GM23338 (cell line): ENCODE measurements at regions not wholly inside any gene's neighbourhood (a gene's known extent, or its start where the extent isn't known, plus 50 kb on each side); places are given as distances from the start of the nearest gene placed in this dataset.

Experiments
- ATAC-seq: fragments of 200-7000 bp; cut with Tn5 transposase; 3 replicates; pipeline ENCODE4 v1.9.1; 2020
- DNase-seq: peaks from one replicate; pipeline ENCODE4 v3.0.0-alpha.2; 2015; ENCODE audit warnings: low spot score
- H2AFZ ChIP-seq: fragments of 200-600 bp; sonication (generic); 2 replicates; pipeline ENCODE4 v1.8.0; 2016; ENCODE audit warnings: antibody characterized with exemption, mild to moderate bottlenecking, moderate library complexity
- H3F3A ChIP-seq: fragments of 200-600 bp; sonication (generic); replicated peaks from 2 replicates; pipeline ENCODE4 v1.8.0; 2017; ENCODE audit warnings: antibody characterized with exemption, mixed run types, low read depth
- H3K27ac ChIP-seq: fragments of 200-600 bp; sonication (generic); 2 replicates; pipeline ENCODE4 v1.6.1; 2016; ENCODE audit warnings: low read depth
- H3K27me3 ChIP-seq: fragments of 200-600 bp; sonication (generic); 2 replicates; pipeline ENCODE4 v1.8.0; 2016; ENCODE audit warnings: mild to moderate bottlenecking, mixed run types, moderate library complexity; ENCODE audit not compliant: insufficient read depth
- H3K36me3 ChIP-seq: fragments of 200-600 bp; sonication (generic); 2 replicates; pipeline ENCODE4 v1.8.0; 2016; ENCODE audit warnings: mild to moderate bottlenecking; ENCODE audit not compliant: insufficient read depth
- H3K4me1 ChIP-seq: fragments of 200-600 bp; sonication (generic); 2 replicates; pipeline ENCODE4 v1.8.0; 2016; ENCODE audit warnings: mild to moderate bottlenecking, moderate library complexity; ENCODE audit not compliant: insufficient read depth
- H3K4me2 ChIP-seq: fragments of 200-600 bp; sonication (generic); 2 replicates; pipeline ENCODE4 v1.7.1; 2017; ENCODE audit warnings: mixed run types
- H3K4me3 ChIP-seq: fragments of 200-600 bp; sonication (generic); 2 replicates; pipeline ENCODE4 v1.6.1; 2016; ENCODE audit warnings: mixed run types
- H3K79me2 ChIP-seq: fragments of 200-600 bp; sonication (generic); replicated peaks from 2 replicates; pipeline ENCODE4 v1.8.0; 2017; ENCODE audit warnings: mild to moderate bottlenecking; ENCODE audit not compliant: insufficient read depth
- H3K9me2 ChIP-seq: fragments of 200-600 bp; sonication (generic); 2 replicates; pipeline ENCODE4 v1.8.0; 2017; ENCODE audit not compliant: insufficient read depth
- H4K20me1 ChIP-seq: fragments of 200-600 bp; sonication (generic); replicated peaks from 2 replicates; pipeline ENCODE4 v1.8.0; 2017; ENCODE audit warnings: mild to moderate bottlenecking; ENCODE audit not compliant: insufficient read depth
- H3K27ac Mint-ChIP-seq: 2 replicates; pipeline ENCODE4 v1.8.0; 2020; ENCODE audit warnings: inconsistent platforms, mild to moderate bottlenecking, moderate library complexity, mixed read lengths
- H3K27me3 Mint-ChIP-seq: 3 replicates; pipeline ENCODE4 v1.8.0; 2022; ENCODE audit warnings: low read depth, mild to moderate bottlenecking, moderate library complexity, mixed read lengths, inconsistent platforms; ENCODE audit not compliant: insufficient read depth, poor library complexity
- H3K36me3 Mint-ChIP-seq: 3 replicates; pipeline ENCODE4 v1.8.0; 2021; ENCODE audit warnings: low read depth, mild to moderate bottlenecking, inconsistent platforms, moderate library complexity, mixed read lengths
- H3K4me1 Mint-ChIP-seq: 3 replicates; pipeline ENCODE4 v1.8.0; 2020; ENCODE audit warnings: mild to moderate bottlenecking, inconsistent platforms, mixed read lengths
- H3K4me3 Mint-ChIP-seq: 3 replicates; pipeline ENCODE4 v1.8.0; 2021; ENCODE audit warnings: moderate library complexity, mild to moderate bottlenecking, inconsistent platforms, mixed read lengths
- H3K9me3 Mint-ChIP-seq: 3 replicates; pipeline ENCODE4 v1.8.0; 2020; ENCODE audit warnings: moderate library complexity, mild to moderate bottlenecking, inconsistent platforms, mixed read lengths
- CREB1 ChIP-seq: fragments of 250-450 bp; sonication (Bioruptor Pico); IDR thresholded peaks from 2 replicates; pipeline ENCODE4 v1.5.0; 2020; ENCODE audit warnings: low read depth, mild to moderate bottlenecking, moderate library complexity
- CTCF ChIP-seq, 2 experiments: fragments of 200-600 bp in 1 of 2; sonication (generic) in 1 of 2; conservative IDR thresholded peaks; 2 replicates each; pipeline versions ENCODE4 v1.5.1 to v1.6.1; 2016 to 2017; ENCODE audit warnings: antibody characterized with exemption in 2 of 2, low read depth in 2 of 2, mild to moderate bottlenecking in 2 of 2, moderate library complexity in 1 of 2
- ETS1 ChIP-seq: IDR thresholded peaks from 2 replicates; pipeline ENCODE4 v1.6.1; 2016; ENCODE audit warnings: antibody characterized with exemption
- EZH2 ChIP-seq: fragments of 200-600 bp; sonication (generic); IDR thresholded peaks from one replicate; pipeline ENCODE4 v1.8.0; 2017; ENCODE audit warnings: antibody characterized with exemption, mild to moderate bottlenecking, low read depth; ENCODE audit not compliant: unreplicated experiment
- EZH2phosphoT487 ChIP-seq: fragments of 200-600 bp; sonication (generic); IDR thresholded peaks from one replicate; pipeline ENCODE4 v1.8.1; 2018; ENCODE audit warnings: antibody characterized with exemption; ENCODE audit not compliant: unreplicated experiment
- JUNB ChIP-seq: IDR thresholded peaks from one replicate; pipeline ENCODE4 v1.6.1; 2016; ENCODE audit warnings: antibody characterized with exemption; ENCODE audit not compliant: unreplicated experiment
- NANOG ChIP-seq: IDR thresholded peaks from 2 replicates; pipeline ENCODE4 v1.6.1; 2016; ENCODE audit warnings: antibody characterized with exemption, borderline replicate concordance
- POLR2AphosphoS5 ChIP-seq: IDR thresholded peaks from 2 replicates; pipeline ENCODE4 v1.6.1; 2016; ENCODE audit warnings: antibody characterized with exemption, low read depth
- ZNF114 ChIP-seq: fragments of 250-450 bp; sonication (Bioruptor Pico); IDR thresholded peaks from 2 replicates; pipeline ENCODE4 v1.5.0; 2020; ENCODE audit warnings: mild to moderate bottlenecking, moderate library complexity

DNA sequence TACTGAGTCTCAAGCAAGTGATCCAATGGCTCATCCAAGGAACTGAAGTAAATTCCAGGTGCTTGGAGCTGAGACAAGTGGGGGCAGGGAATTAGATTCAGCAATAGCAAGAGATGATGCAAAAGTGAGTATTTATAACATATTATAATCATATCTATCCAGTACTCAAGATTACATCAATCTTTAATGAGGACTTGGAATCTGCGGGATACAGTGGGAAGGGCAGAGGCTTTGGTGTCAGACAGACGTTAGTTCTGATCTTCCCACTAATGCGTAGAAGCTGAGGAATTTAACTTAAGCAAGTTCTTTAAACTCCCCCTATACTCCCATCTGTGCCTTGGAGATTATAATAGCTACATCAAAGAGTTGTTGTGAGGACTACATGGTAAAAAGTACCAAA, 143.4 kb upstream of the NWD2 start (continued):
- TF ChIP-seq ETS1 (no peak), JUNB (no peak)

- Mint-ChIP-seq H3K4me3 (no peak overlapping the region), H3K36me3 (no peaks in the 10 kb centered on the region)
- H3K4me1 ChIP-seq = no peaks in the 10 kb centered on the region
These were observed 142.9 kb upstream of the NWD2 start for GRCh38 chr4:37101686-37102085.

More at GRCh38 chr4:37101686-37102085, 142.9 kb upstream of the NWD2 start:
- Histone ChIP-seq H3K79me2 (no peaks in the 10 kb centered on the region), H3K9me2 (no peaks in the 10 kb centered on the region), H3K4me2 (no peak overlapping the region), H3K4me3 (no peak overlapping the region), H3F3A (no peaks in the 10 kb centered on the region), H3K27me3 (no peaks in the 10 kb centered on the region), H3K27ac (no peak overlapping the region), H4K20me1 (no peaks in the 10 kb centered on the region), H2AFZ (no peak overlapping the region), H3K36me3 (no peaks in the 10 kb centered on the region)
- TF ChIP-seq JUNB (no peak), EZH2phosphoT487 (no peak), ZNF114 (CRISPR knock-in tag) (no peak), CREB1 (no peak), CTCF (conservative IDR thresholded peaks at IDR 0.05; ENCODE audit: low read depth in 2 of 2) (no peak), NANOG (no peak), EZH2 (no peak), POLR2AphosphoS5 (no peak), ETS1 (no peak)
- H3K27me3 Mint-ChIP-seq = no peaks in the 10 kb centered on the region
- ATAC-seq = no peak
- no peak for DNase-seq
- H3K4me1 Mint-ChIP-seq = peaks cover 4% of the 10 kb centered on the region; the same call in 2 of the 3 replicates
- H3K9me3 Mint-ChIP-seq = no peaks in the 10 kb centered on the region
- H3K27ac Mint-ChIP-seq = no peak overlapping the region
